Gastroesophageal sphincter (tissue), 3 donors: ENCODE measurements at regions not wholly inside any gene's neighbourhood (a gene's known extent, or its start where the extent isn't known, plus 50 kb on each side); places are given as distances from the start of the nearest gene placed in this dataset.

Experiments
- POLR2A ChIP-seq, 2 donors: fragments of 450-650 bp; IDR thresholded peaks; one replicate each; pipeline ENCODE4 v1.6.1; 2017; ENCODE audit warnings: antibody characterized with exemption in 2 of 2, mild to moderate bottlenecking in 2 of 2, moderate library complexity in 1 of 2
- TF ChIP-seq, protein P1 (sequence below), 4 experiments: fragments of 200-600 bp in 2 of 4; fragments of 450-650 bp in 2 of 4; sonication (generic) in 1 of 4; IDR thresholded peaks; one replicate each; pipeline ENCODE4 v1.5.1; 2017 to 2019; ENCODE audit warnings: antibody characterized with exemption in 4 of 4, mild to moderate bottlenecking in 2 of 4, moderate library complexity in 2 of 4

GRCh38 chr12:65653946-65654629 lies 170.2 kb upstream of the HMGA2 start:
- TF ChIP-seq, protein P1, sequence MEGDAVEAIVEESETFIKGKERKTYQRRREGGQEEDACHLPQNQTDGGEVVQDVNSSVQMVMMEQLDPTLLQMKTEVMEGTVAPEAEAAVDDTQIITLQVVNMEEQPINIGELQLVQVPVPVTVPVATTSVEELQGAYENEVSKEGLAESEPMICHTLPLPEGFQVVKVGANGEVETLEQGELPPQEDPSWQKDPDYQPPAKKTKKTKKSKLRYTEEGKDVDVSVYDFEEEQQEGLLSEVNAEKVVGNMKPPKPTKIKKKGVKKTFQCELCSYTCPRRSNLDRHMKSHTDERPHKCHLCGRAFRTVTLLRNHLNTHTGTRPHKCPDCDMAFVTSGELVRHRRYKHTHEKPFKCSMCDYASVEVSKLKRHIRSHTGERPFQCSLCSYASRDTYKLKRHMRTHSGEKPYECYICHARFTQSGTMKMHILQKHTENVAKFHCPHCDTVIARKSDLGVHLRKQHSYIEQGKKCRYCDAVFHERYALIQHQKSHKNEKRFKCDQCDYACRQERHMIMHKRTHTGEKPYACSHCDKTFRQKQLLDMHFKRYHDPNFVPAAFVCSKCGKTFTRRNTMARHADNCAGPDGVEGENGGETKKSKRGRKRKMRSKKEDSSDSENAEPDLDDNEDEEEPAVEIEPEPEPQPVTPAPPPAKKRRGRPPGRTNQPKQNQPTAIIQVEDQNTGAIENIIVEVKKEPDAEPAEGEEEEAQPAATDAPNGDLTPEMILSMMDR (IDR thresholded peaks at IDR 0.05) = no peak
- TF ChIP-seq POLR2A (IDR thresholded peaks at IDR 0.05) = no peak
